IMR-90 (cell line): ENCODE measurements at regions not wholly inside any gene's neighbourhood (a gene's known extent, or its start where the extent isn't known, plus 50 kb on each side); places are given as distances from the start of the nearest gene placed in this dataset.

Experiments used
- ATAC-seq: fragments of 200-7000 bp; cut with Tn5 transposase; 2 replicates; pipeline ENCODE4 v1.9.1; 2020; ENCODE audit warnings: low read depth, mild to moderate bottlenecking, moderate library complexity
- BruUV-seq: library from RNA; stranded (reverse); fragments of 400-500 nt; replicated peaks from 2 replicates; lab custom pipeline; 2021; lab: Mats Ljungman, UMichigan
- CTCF ChIA-PET: fragments of 300-600 bp; formaldehyde crosslinking; extraction: SDS; loops from one replicate; lab custom pipeline; 2021; ENCODE audit warnings: antibody characterized with exemption; lab: Yijun Ruan, JAX
- POLR2A ChIA-PET: fragments of 300-600 bp; sonication (Branson Sonifier 250); formaldehyde crosslinking; loops from one replicate; lab custom pipeline; 2022; ENCODE audit warnings: antibody characterized with exemption; ENCODE audit not compliant: unreplicated experiment; lab: Charles Lee
- DNase-seq: peaks from one replicate; pipeline ENCODE4 v3.0.0; 2013
- H2AFZ ChIP-seq: replicated peaks from 2 replicates; pipeline ENCODE3; 2013; ENCODE audit warnings: low read length, mild to moderate bottlenecking; ENCODE audit not compliant: poor library complexity
- H2AK5ac ChIP-seq: 2 replicates; pipeline ENCODE4 v1.6.1; 2013; ENCODE audit warnings: low read depth, low read length, inconsistent platforms
- H2AK9ac ChIP-seq: replicated peaks from 2 replicates; pipeline ENCODE3; 2013; ENCODE audit warnings: mild to moderate bottlenecking, low read depth, low read length, moderate library complexity; ENCODE audit not compliant: poor library complexity
- H2BK120ac ChIP-seq: 2 replicates; pipeline ENCODE4 v1.6.1; 2013; ENCODE audit warnings: low read depth, low read length, inconsistent platforms
- H2BK15ac ChIP-seq: 3 replicates; pipeline ENCODE4 v1.6.1; 2013; ENCODE audit warnings: low read depth, low read length, inconsistent platforms
- H2BK20ac ChIP-seq: 2 replicates; pipeline ENCODE4 v1.6.1; 2013; ENCODE audit warnings: low read depth, mild to moderate bottlenecking, inconsistent platforms, low read length, moderate library complexity
- H2BK5ac ChIP-seq: 2 replicates; pipeline ENCODE4 v1.6.1; 2013; ENCODE audit warnings: mild to moderate bottlenecking, low read depth, low read length, inconsistent platforms; ENCODE audit not compliant: poor library complexity, severe bottlenecking
- H3K14ac ChIP-seq: replicated peaks from 2 replicates; pipeline ENCODE4 v1.6.1; 2013; ENCODE audit warnings: low read depth, low read length, inconsistent platforms
- H3K18ac ChIP-seq: 2 replicates; pipeline ENCODE4 v1.6.1; 2013; ENCODE audit warnings: low read depth, low read length, control low read depth
- H3K23ac ChIP-seq: 2 replicates; pipeline ENCODE4 v1.6.1; 2013; ENCODE audit warnings: low read depth, low read length, inconsistent platforms
- H3K27ac ChIP-seq: 2 replicates; pipeline ENCODE4 v1.5.1; 2013; ENCODE audit warnings: mild to moderate bottlenecking, control low read depth, low read length; ENCODE audit not compliant: insufficient read depth
- H3K27me3 ChIP-seq: 2 replicates; pipeline ENCODE4 v1.6.1; 2013; ENCODE audit warnings: low read length; ENCODE audit not compliant: control insufficient read depth, insufficient read depth
- H3K36me3 ChIP-seq: 2 replicates; pipeline ENCODE4 v1.6.1; 2013; ENCODE audit warnings: low read length, mixed read lengths; ENCODE audit not compliant: control insufficient read depth, insufficient read depth
- H3K4ac ChIP-seq: 2 replicates; pipeline ENCODE4 v1.6.1; 2013; ENCODE audit warnings: low read depth, low read length, inconsistent platforms
- H3K4me1 ChIP-seq: 2 replicates; pipeline ENCODE4 v1.6.1; 2013; ENCODE audit warnings: low read length, mixed read lengths; ENCODE audit not compliant: control insufficient read depth, insufficient read depth
- H3K4me2 ChIP-seq: 2 replicates; pipeline ENCODE4 v1.6.1; 2013; ENCODE audit warnings: low read depth, mild to moderate bottlenecking, control low read depth, low read length, moderate library complexity
- H3K4me3 ChIP-seq: 2 replicates; pipeline ENCODE4 v1.5.1; 2013; ENCODE audit warnings: low read depth, mild to moderate bottlenecking, control low read depth, low read length, moderate library complexity; ENCODE audit not compliant: insufficient read depth
- H3K56ac ChIP-seq: 2 replicates; pipeline ENCODE4 v1.6.1; 2013; ENCODE audit warnings: low read length, inconsistent platforms; ENCODE audit not compliant: insufficient read depth; ENCODE audit errors: extremely low read depth
- H3K79me1 ChIP-seq, 2 experiments: 2 replicates each; pipeline ENCODE4 v1.6.1; 2013; ENCODE audit warnings: low read length in 2 of 2, inconsistent platforms in 1 of 2, low read depth in 1 of 2
- H3K9ac ChIP-seq: 2 replicates; pipeline ENCODE4 v1.6.1; 2013; ENCODE audit warnings: low read depth, low read length, control low read depth
- H3K9me1 ChIP-seq: 2 replicates; pipeline ENCODE4 v1.6.1; 2013; ENCODE audit warnings: low read length, inconsistent platforms; ENCODE audit not compliant: insufficient read depth
- H3K9me3 ChIP-seq: 2 replicates; pipeline ENCODE4 v1.6.1; 2013; ENCODE audit warnings: low read length; ENCODE audit not compliant: control insufficient read depth, insufficient read depth
- H4K20me1 ChIP-seq: 2 replicates; pipeline ENCODE4 v1.6.1; 2013; ENCODE audit warnings: low read length, inconsistent platforms; ENCODE audit not compliant: insufficient read depth
- H4K5ac ChIP-seq: 2 replicates; pipeline ENCODE4 v1.6.1; 2013; ENCODE audit warnings: mild to moderate bottlenecking, low read depth, low read length, control low read depth
- H4K8ac ChIP-seq, 2 experiments: 2 replicates each; pipeline ENCODE4 v1.6.1; 2013; ENCODE audit warnings: low read depth in 2 of 2, low read length in 2 of 2, control low read depth in 1 of 2, inconsistent platforms in 1 of 2
- H4K91ac ChIP-seq: 2 replicates; pipeline ENCODE4 v1.6.1; 2013; ENCODE audit warnings: low read depth, low read length, inconsistent platforms; ENCODE audit not compliant: insufficient read depth
- CHD1 ChIP-seq: IDR thresholded peaks from 2 replicates; pipeline ENCODE4 v1.6.1; 2012; ENCODE audit warnings: low read depth, low read length, improper control_type of control experiment
- MAZ ChIP-seq: IDR thresholded peaks from 2 replicates; pipeline ENCODE4 v1.6.1; 2012; ENCODE audit warnings: low read depth, mild to moderate bottlenecking, low read length, improper control_type of control experiment, moderate library complexity, borderline replicate concordance
- MXI1 ChIP-seq: IDR thresholded peaks from 2 replicates; pipeline ENCODE4 v1.6.1; 2012; ENCODE audit warnings: low read depth, mild to moderate bottlenecking, low read length, moderate library complexity, borderline replicate concordance
- NFE2L2 ChIP-seq: fragments of 150-350 bp; IDR thresholded peaks from 2 replicates; pipeline ENCODE4 v1.6.1; 2016; ENCODE audit warnings: low read depth, mild to moderate bottlenecking, low read length
- RAD21 ChIP-seq: IDR thresholded peaks from 2 replicates; pipeline ENCODE4 v1.6.1; 2012; ENCODE audit warnings: low read length, improper control_type of control experiment
- RCOR1 ChIP-seq: IDR thresholded peaks from 2 replicates; pipeline ENCODE4 v1.6.1; 2012; ENCODE audit warnings: mild to moderate bottlenecking, low read length, improper control_type of control experiment; ENCODE audit not compliant: insufficient replicate concordance
- RFX5 ChIP-seq: IDR thresholded peaks from 2 replicates; pipeline ENCODE4 v1.8.0; 2012; ENCODE audit warnings: low read depth, mild to moderate bottlenecking, low read length, moderate library complexity
- WGBS, 2 experiments: methylation state at CpG; one replicate each; pipeline versions ENCODE4 v1.1.5 to v1.1.7; 2013; ENCODE audit warnings: missing lambda C conversion rate in 2 of 2; ENCODE audit not compliant: insufficient read length in 1 of 2; ENCODE audit errors: extremely low coverage in 2 of 2; 5-methylcytosine and 5-hydroxymethylcytosine counted together
- dilution Hi-C: fragments of 300-500 bp; cut with HindIII; formaldehyde crosslinking; loops from one replicate; pipeline ENCODE4 v1.14.3; 2018; ENCODE audit warnings: low sequenced_read_pairs; ENCODE audit not compliant: unreplicated experiment
- in situ Hi-C: fragments of 300-500 bp; cut with MboI; formaldehyde crosslinking; loops from 3 replicates; pipeline ENCODE4 v1.14.3; 2019; ENCODE audit warnings: low sequenced_read_pairs, inconsistent platforms, mixed read lengths
- intact Hi-C: fragments of 100-400 bp; cut with micrococcal nuclease; formaldehyde crosslinking; loops from 2 replicates; pipeline ENCODE4 v1.10.0; 2022
- TF ChIP-seq, protein P1 (sequence below): fragments of 150-350 bp; IDR thresholded peaks from 2 replicates; pipeline ENCODE4 v1.6.1; 2016; ENCODE audit warnings: low read depth, mild to moderate bottlenecking, low read length, moderate library complexity, borderline replicate concordance
- TF ChIP-seq, protein P2 (sequence below): conservative IDR thresholded peaks from 2 replicates; pipeline ENCODE4 v1.5.1; 2012; ENCODE audit warnings: mild to moderate bottlenecking, low read depth, low read length, improper control_type of control experiment

DNA sequence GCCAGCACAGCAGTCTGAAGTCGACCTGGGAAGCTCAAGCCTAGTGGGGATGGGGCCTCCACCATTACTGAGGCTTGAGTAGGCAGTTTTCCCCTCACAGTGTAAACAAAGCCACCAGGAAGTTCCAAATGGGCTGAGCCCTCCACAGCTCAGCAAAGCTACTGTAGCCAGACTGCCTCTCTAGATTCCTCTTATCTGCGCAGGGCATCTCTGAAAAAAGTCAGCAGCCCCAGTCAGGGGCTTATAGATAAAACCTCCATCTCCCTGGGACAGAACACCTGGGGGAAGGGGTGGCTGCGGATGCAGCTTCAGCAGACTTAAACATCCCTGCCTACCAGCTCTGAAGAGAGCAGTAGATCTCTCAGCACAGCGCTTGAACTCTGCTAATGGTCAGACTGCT is 218.4 kb upstream of the VRK2 start:
- Histone ChIP-seq H2AK5ac (no peak overlapping the region), H3K9me1 (no peaks in the 10 kb centered on the region), H3K23ac (no peak overlapping the region), H2AK9ac (no peak overlapping the region), H3K4ac (no peak overlapping the region), H3K27ac (no peak overlapping the region), H4K5ac (no peak overlapping the region), H2AFZ (no peak overlapping the region), H3K9me3 (no peaks in the 10 kb centered on the region), H2BK120ac (no peak overlapping the region), H2BK5ac (no peak overlapping the region), H3K79me1 (no peaks in the 10 kb centered on the region), H4K8ac (no peak overlapping the region), H4K91ac (no peak overlapping the region), H3K4me2 (no peak overlapping the region), H3K4me1 (no peaks in the 10 kb centered on the region), H3K36me3 (no peaks in the 10 kb centered on the region), H3K18ac (no peak overlapping the region), H3K27me3 (no peaks in the 10 kb centered on the region), H3K4me3 (no peak overlapping the region), H3K56ac (no peak overlapping the region), H2BK15ac (no peak overlapping the region), H3K9ac (no peak overlapping the region), H3K14ac (no peak overlapping the region), H2BK20ac (no peak overlapping the region), H4K20me1 (no peaks in the 10 kb centered on the region)
- intact Hi-C loops: no loop called here
- ATAC-seq (no peak), DNase-seq (no peak)
- dilution Hi-C loops: no loop called here
- WGBS, 2 experiments: 80% methylated on average over 1 of the region's 4 CpGs; no CpG with 5 or more reads in 1 of the 2 experiments
- ChIA-PET POLR2A (no interaction called here), CTCF (no interaction called here)
- no TSS peak for BruUV-seq
- in situ Hi-C loops: no loop called here
- TF ChIP-seq CHD1 (no peak), RCOR1 (no peak), RAD21 (no peak), RFX5 (no peak), NFE2L2 (no peak), MXI1 (no peak), MAZ (no peak)
- TF ChIP-seq, protein P1, sequence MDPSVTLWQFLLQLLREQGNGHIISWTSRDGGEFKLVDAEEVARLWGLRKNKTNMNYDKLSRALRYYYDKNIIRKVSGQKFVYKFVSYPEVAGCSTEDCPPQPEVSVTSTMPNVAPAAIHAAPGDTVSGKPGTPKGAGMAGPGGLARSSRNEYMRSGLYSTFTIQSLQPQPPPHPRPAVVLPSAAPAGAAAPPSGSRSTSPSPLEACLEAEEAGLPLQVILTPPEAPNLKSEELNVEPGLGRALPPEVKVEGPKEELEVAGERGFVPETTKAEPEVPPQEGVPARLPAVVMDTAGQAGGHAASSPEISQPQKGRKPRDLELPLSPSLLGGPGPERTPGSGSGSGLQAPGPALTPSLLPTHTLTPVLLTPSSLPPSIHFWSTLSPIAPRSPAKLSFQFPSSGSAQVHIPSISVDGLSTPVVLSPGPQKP: no peak
- TF ChIP-seq, protein P2, sequence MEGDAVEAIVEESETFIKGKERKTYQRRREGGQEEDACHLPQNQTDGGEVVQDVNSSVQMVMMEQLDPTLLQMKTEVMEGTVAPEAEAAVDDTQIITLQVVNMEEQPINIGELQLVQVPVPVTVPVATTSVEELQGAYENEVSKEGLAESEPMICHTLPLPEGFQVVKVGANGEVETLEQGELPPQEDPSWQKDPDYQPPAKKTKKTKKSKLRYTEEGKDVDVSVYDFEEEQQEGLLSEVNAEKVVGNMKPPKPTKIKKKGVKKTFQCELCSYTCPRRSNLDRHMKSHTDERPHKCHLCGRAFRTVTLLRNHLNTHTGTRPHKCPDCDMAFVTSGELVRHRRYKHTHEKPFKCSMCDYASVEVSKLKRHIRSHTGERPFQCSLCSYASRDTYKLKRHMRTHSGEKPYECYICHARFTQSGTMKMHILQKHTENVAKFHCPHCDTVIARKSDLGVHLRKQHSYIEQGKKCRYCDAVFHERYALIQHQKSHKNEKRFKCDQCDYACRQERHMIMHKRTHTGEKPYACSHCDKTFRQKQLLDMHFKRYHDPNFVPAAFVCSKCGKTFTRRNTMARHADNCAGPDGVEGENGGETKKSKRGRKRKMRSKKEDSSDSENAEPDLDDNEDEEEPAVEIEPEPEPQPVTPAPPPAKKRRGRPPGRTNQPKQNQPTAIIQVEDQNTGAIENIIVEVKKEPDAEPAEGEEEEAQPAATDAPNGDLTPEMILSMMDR: no peak
